Keratinocyte (primary cell): ENCODE measurements at regions not wholly inside any gene's neighbourhood (a gene's known extent, or its start where the extent isn't known, plus 50 kb on each side); places are given as distances from the start of the nearest gene placed in this dataset.

Experiments used
- DNase-seq: peaks from one replicate; pipeline ENCODE4 v3.0.0-alpha.2; 2011; ENCODE audit warnings: low read depth, missing footprints, low spot score
- FAIRE-seq: peaks from 2 replicates; lab custom pipeline; 2011; peaks lifted over from hg19 to GRCh38; lab: Jason Lieb, UNC
- H2AFZ ChIP-seq: 2 replicates; pipeline ENCODE4 v1.6.0; 2012; ENCODE audit warnings: low read length, control low read depth, inconsistent platforms; ENCODE audit not compliant: control insufficient read depth
- H3K27ac ChIP-seq: 2 replicates; pipeline ENCODE4 v1.5.1; 2011; ENCODE audit warnings: low read length; ENCODE audit not compliant: control insufficient read depth, insufficient read depth
- H3K27me3 ChIP-seq: 3 replicates; pipeline ENCODE4 v1.6.0; 2011; ENCODE audit warnings: low read length; ENCODE audit not compliant: control insufficient read depth, insufficient read depth; ENCODE audit errors: extremely low read depth
- H3K36me3 ChIP-seq, 2 experiments: 2 replicates in 1 of 2; 3 replicates in 1 of 2; pipeline ENCODE4 v1.5.1; 2011; ENCODE audit warnings: low read length in 2 of 2, mild to moderate bottlenecking in 1 of 2; ENCODE audit not compliant: control insufficient read depth in 2 of 2, insufficient read depth in 2 of 2; ENCODE audit errors: extremely low read depth in 1 of 2
- H3K4me1 ChIP-seq: 3 replicates; pipeline ENCODE4 v1.5.1; 2011; ENCODE audit warnings: low read length; ENCODE audit not compliant: control insufficient read depth, insufficient read depth; ENCODE audit errors: extremely low read depth
- H3K4me2 ChIP-seq: 3 replicates; pipeline ENCODE4 v1.6.0; 2011; ENCODE audit warnings: low read depth, low read length; ENCODE audit not compliant: control insufficient read depth, insufficient read depth; ENCODE audit errors: extremely low read depth
- H3K4me3 ChIP-seq, 3 experiments: fragments of 200-600 bp in 1 of 3; sonication (generic) in 1 of 3; 2 replicates in 2 of 3; 3 replicates in 1 of 3; pipeline ENCODE4 v1.5.1; 2011 to 2016; ENCODE audit warnings: low read length in 3 of 3, mild to moderate bottlenecking in 3 of 3, control low read depth in 2 of 3, inconsistent platforms in 1 of 3, low read depth in 1 of 3, mixed read lengths in 1 of 3, mixed run types in 1 of 3, moderate library complexity in 1 of 3; ENCODE audit not compliant: control insufficient read depth in 2 of 3, insufficient read depth in 2 of 3; ENCODE audit errors: extremely low read depth in 1 of 3
- H3K79me2 ChIP-seq: 2 replicates; pipeline ENCODE4 v1.6.0; 2012; ENCODE audit warnings: low read length; ENCODE audit not compliant: control insufficient read depth, insufficient read depth
- H3K9ac ChIP-seq: 3 replicates; pipeline ENCODE4 v1.6.0; 2011; ENCODE audit warnings: low read length; ENCODE audit not compliant: control insufficient read depth, insufficient read depth; ENCODE audit errors: extremely low read depth
- H3K9me1 ChIP-seq: 3 replicates; pipeline ENCODE4 v1.6.0; 2011; ENCODE audit warnings: low read length; ENCODE audit not compliant: control insufficient read depth, insufficient read depth; ENCODE audit errors: extremely low read depth
- H3K9me3 ChIP-seq: 2 replicates; pipeline ENCODE4 v1.5.1; 2012; ENCODE audit warnings: low read depth, low read length; ENCODE audit not compliant: control insufficient read depth
- H4K20me1 ChIP-seq: 3 replicates; pipeline ENCODE4 v1.6.0; 2011; ENCODE audit warnings: low read length; ENCODE audit not compliant: control insufficient read depth, insufficient read depth; ENCODE audit errors: extremely low read depth
- EZH2 ChIP-seq: IDR thresholded peaks from one replicate; pipeline ENCODE4 v1.6.1; 2012; ENCODE audit warnings: inconsistent platforms, mild to moderate bottlenecking, low read length, moderate library complexity
- dilution Hi-C: fragments of 300-500 bp; cut with MboI; formaldehyde crosslinking; loops from one replicate; pipeline ENCODE4 v1.7.0; 2020; ENCODE audit warnings: low sequenced_read_pairs; ENCODE audit not compliant: extremely low pct_ligation_motif_present
- TF ChIP-seq, protein P1 (sequence below), 3 experiments: IDR thresholded peaks in 1 of 3; conservative IDR thresholded peaks in 1 of 3; optimal IDR thresholded peaks in 1 of 3; 2 replicates in 2 of 3; 3 replicates in 1 of 3; pipeline versions ENCODE3 to v1.5.1; 2011; ENCODE audit warnings: low read length in 3 of 3, mild to moderate bottlenecking in 3 of 3, moderate library complexity in 2 of 3, control low read depth in 1 of 3, inconsistent platforms in 1 of 3; ENCODE audit not compliant: insufficient read depth in 2 of 3; ENCODE audit errors: extremely low read depth in 1 of 3

DNA sequence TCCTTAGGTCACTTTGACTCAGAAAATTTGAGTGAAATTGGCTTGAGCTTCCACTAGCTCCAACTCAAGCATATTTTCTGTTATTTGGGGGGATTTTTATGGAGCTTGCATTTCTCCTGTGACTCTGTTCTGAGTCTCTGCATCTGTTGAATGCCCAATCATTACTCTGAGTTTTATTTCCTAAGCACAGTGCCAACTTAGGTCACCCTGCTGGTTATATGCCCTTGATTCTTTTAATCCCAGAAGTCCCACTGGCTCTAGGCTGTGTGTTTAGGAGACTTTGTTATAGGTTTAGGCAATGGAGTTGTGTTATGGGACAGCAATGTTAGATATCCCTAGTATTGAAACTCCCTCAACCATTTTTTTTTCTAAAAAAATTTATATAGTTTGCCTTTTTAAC, 198.2 kb upstream of the DTNA start:
- no peaks in the 10 kb centered on the region for H3K4me1 ChIP-seq
- TF ChIP-seq, protein P1, sequence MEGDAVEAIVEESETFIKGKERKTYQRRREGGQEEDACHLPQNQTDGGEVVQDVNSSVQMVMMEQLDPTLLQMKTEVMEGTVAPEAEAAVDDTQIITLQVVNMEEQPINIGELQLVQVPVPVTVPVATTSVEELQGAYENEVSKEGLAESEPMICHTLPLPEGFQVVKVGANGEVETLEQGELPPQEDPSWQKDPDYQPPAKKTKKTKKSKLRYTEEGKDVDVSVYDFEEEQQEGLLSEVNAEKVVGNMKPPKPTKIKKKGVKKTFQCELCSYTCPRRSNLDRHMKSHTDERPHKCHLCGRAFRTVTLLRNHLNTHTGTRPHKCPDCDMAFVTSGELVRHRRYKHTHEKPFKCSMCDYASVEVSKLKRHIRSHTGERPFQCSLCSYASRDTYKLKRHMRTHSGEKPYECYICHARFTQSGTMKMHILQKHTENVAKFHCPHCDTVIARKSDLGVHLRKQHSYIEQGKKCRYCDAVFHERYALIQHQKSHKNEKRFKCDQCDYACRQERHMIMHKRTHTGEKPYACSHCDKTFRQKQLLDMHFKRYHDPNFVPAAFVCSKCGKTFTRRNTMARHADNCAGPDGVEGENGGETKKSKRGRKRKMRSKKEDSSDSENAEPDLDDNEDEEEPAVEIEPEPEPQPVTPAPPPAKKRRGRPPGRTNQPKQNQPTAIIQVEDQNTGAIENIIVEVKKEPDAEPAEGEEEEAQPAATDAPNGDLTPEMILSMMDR (optimal IDR thresholded peaks at IDR 0.05 in 1 of 3, IDR thresholded peaks at IDR 0.05 in 1 of 3, conservative IDR thresholded peaks at IDR 0.05 in 1 of 3; ENCODE audit: extremely low read depth in 1 of 3, insufficient read depth in 2 of 3, low read length in 3 of 3) = no peak
- TF ChIP-seq EZH2 = no peak

DNA sequence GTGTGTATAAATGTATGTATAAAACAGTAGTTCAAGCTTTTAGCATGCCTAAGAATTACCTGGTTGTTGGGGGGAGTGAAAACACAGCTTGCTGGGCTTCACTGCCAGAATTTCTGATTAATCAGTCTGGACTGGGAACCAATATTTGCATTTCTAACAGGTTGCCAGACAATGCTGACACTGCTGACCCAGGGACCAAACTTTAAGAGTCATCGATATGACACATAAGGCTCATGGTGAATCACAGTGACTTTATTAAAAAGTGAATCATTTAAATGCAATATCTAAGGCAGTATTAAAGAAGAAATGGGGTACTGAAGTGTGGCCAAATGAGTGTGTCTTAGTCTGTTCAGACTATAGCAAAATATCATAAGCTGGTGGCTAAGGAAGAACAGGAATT, 195.9 kb upstream of the DTNA start:
- no peaks in the 10 kb centered on the region for H3K9me3 ChIP-seq
- no peak for DNase-seq
- H3K9me1 ChIP-seq = no peaks in the 10 kb centered on the region
- TF ChIP-seq, protein P1 (optimal IDR thresholded peaks at IDR 0.05 in 1 of 3, IDR thresholded peaks at IDR 0.05 in 1 of 3, conservative IDR thresholded peaks at IDR 0.05 in 1 of 3; ENCODE audit: extremely low read depth in 1 of 3, insufficient read depth in 2 of 3, low read length in 3 of 3) = no peak
- TF ChIP-seq EZH2 = no peak
- H3K9ac ChIP-seq = no peak overlapping the region
- dilution Hi-C loops = no loop called here
- H3K27ac ChIP-seq = no peak overlapping the region
- H3K27me3 ChIP-seq = no peaks in the 10 kb centered on the region
- H3K79me2 ChIP-seq = no peaks in the 10 kb centered on the region
- no peaks in the 10 kb centered on the region for H3K36me3 ChIP-seq
- H3K4me2 ChIP-seq = no peak overlapping the region
- no peak overlapping the region for H2AFZ ChIP-seq
- no peak overlapping the region for H3K4me3 ChIP-seq
- no peaks in the 10 kb centered on the region for H4K20me1 ChIP-seq
- H3K4me1 ChIP-seq = no peaks in the 10 kb centered on the region
- no peak for FAIRE-seq

More for the DNA sequence above, 198.2 kb upstream of the DTNA start:
- dilution Hi-C loops = no loop called here
- Histone ChIP-seq H4K20me1 (no peaks in the 10 kb centered on the region), H3K4me2 (no peak overlapping the region), H3K9me3 (no peaks in the 10 kb centered on the region), H3K36me3 (no peaks in the 10 kb centered on the region), H2AFZ (no peak overlapping the region), H3K27ac (no peak overlapping the region), H3K79me2 (no peaks in the 10 kb centered on the region), H3K4me3 (no peak overlapping the region), H3K9ac (no peak overlapping the region), H3K9me1 (no peaks in the 10 kb centered on the region), H3K27me3 (no peaks in the 10 kb centered on the region)
- no peak for FAIRE-seq
- no peak for DNase-seq
